ACC112 (cell line): ENCODE measurements at regions not wholly inside any gene's neighbourhood (a gene's known extent, or its start where the extent isn't known, plus 50 kb on each side); places are given as distances from the start of the nearest gene placed in this dataset.

Source experiments
- H2AFZ ChIP-seq: fragments of 200-600 bp; sonication (generic); one replicate; pipeline ENCODE4 v1.6.0; 2017; ENCODE audit warnings: antibody characterized with exemption, low read length; ENCODE audit not compliant: unreplicated experiment
- H3K27ac ChIP-seq: fragments of 200-600 bp; sonication (generic); 2 replicates; pipeline ENCODE4 v1.5.1; 2014; ENCODE audit warnings: low read depth, mild to moderate bottlenecking, antibody characterized with exemption, low read length, moderate library complexity
- H3K27me3 ChIP-seq: fragments of 200-600 bp; sonication (generic); 2 replicates; pipeline ENCODE4 v1.6.1; 2014; ENCODE audit warnings: mild to moderate bottlenecking, antibody characterized with exemption, low read length, moderate library complexity, mixed read lengths; ENCODE audit not compliant: insufficient read depth
- H3K36me3 ChIP-seq: fragments of 200-600 bp; sonication (generic); 2 replicates; pipeline ENCODE4 v1.6.1; 2016; ENCODE audit warnings: mild to moderate bottlenecking, antibody characterized with exemption, low read length, moderate library complexity, mixed read lengths; ENCODE audit not compliant: insufficient read depth
- H3K4me1 ChIP-seq: fragments of 200-600 bp; sonication (generic); one replicate; pipeline ENCODE4 v1.6.1; 2016; ENCODE audit warnings: low read length, mixed read lengths; ENCODE audit not compliant: insufficient read depth, unreplicated experiment, control insufficient read depth
- H3K4me3 ChIP-seq: fragments of 200-600 bp; sonication (generic); 2 replicates; pipeline ENCODE4 v1.5.1; 2014; ENCODE audit warnings: mild to moderate bottlenecking, low read depth, low read length
- H3K79me2 ChIP-seq: fragments of 200-600 bp; sonication (generic); one replicate; pipeline ENCODE4 v1.6.0; 2016; ENCODE audit warnings: low read length; ENCODE audit not compliant: control insufficient read depth, unreplicated experiment, insufficient read depth

DNA sequence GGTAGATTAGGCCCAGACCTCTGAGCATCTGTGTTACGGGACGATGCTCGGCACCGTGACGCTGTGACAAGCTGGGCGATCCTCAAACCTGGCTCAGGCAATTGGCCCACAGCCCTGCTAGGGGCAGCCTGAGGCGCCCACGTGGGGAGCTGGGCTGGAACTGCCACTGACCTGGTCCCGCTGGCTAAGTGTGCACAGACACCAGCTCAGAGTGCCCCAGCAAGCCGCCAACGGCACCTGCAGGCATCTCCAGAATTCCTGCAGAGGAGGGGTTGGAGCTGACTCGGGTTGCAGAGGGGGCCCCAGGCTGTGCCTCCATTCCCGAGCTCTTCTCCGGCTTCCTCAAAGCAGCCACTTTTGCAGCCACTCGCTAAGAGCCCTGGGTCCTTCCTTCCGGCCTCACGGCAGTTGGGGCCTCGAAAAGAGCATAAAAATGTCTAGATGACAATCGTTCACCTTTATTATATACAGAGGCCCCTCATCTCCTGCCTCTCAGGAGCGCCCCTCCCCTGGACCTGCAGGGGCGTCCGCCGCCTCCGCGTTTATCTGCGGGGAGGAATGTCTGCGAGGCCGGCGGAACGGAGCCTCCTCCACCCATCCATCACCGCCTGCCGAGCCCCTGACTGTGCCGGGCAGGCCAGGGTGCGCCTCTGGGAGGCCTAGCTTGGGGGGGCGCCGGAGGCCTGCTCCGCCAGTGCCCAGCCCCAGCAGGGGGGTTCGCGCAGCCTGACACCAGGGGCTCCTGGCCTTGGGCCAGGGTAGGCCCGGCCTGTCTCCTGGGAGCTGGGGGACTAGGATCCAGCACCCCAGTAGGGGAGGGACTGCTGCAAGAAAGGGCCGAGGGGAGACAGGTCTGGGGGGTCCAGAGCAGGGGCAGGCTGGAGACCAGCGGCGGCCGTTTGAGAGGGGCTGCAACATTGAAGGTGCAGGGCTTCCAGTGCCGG lies 144.9 kb downstream of the BARX1 start:
- H3K27me3 ChIP-seq: peaks cover 79% of the 10 kb centered on the region
- no peak overlapping the region for H3K27ac ChIP-seq
- no peak overlapping the region for H2AFZ ChIP-seq
- H3K36me3 ChIP-seq: no peaks in the 10 kb centered on the region
- H3K79me2 ChIP-seq: no peaks in the 10 kb centered on the region
- H3K4me3 ChIP-seq: no peak overlapping the region
- H3K4me1 ChIP-seq: no peaks in the 10 kb centered on the region

GRCh38 chr9:93809204-93809940 lies 145.8 kb downstream of the BARX1 start:
- H3K4me1 ChIP-seq: no peaks in the 10 kb centered on the region
- H2AFZ ChIP-seq: no peak overlapping the region
- no peaks in the 10 kb centered on the region for H3K36me3 ChIP-seq
- no peak overlapping the region for H3K4me3 ChIP-seq
- peaks cover 70% of the 10 kb centered on the region for H3K27me3 ChIP-seq
- no peak overlapping the region for H3K27ac ChIP-seq
- H3K79me2 ChIP-seq: no peaks in the 10 kb centered on the region

DNA sequence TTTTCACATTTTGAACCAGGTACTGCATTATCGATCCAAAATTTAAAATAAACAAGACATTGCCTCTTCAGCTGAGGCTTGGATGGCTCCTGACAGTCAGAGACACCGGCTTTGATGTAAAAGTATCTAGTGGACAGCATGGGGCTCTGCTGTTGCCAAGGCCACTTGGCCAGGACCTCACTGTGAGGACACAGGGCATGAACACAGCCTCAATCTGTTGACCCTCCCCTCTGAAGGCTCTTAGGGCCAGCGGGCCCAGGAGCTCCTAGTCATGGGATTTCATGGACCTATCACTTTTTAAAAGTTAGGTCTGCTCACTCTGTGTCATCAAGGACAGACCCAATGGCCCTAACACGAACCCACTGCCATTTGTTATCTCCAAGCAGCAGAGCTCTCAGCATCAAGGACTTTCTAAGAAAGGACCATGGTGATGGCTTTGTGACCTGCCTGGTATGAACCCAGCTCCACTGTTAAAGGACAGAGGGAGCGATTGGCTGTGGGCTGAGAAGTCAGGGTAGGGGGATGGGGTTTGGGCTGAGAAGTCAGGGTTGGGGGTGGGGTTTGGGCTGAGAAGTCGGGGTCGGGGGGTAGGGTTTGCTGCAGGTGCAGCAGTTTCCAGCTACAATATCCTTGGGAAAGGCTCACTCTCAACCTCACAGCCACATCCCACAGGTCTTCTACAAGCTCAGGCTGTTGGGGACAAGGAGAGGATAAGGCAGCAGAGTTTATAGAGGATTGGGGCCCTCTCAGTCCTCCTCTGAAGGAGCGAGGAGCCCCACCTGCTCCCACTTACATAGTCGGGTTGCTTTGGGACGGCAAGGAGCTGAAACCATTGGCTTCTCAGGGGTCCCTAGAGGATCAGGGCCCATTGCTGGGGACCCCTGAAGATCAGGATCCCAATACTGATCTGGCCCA lies 146.8 kb downstream of the BARX1 start:
- Histone ChIP-seq H3K4me3 (no peak overlapping the region), H3K79me2 (no peaks in the 10 kb centered on the region), H3K27ac (no peak overlapping the region), H3K27me3 (peaks cover 60% of the 10 kb centered on the region), H3K36me3 (no peaks in the 10 kb centered on the region), H2AFZ (no peak overlapping the region), H3K4me1 (no peaks in the 10 kb centered on the region)

- no peak overlapping the region for H3K27ac ChIP-seq
- no peak overlapping the region for H3K4me3 ChIP-seq
- H2AFZ ChIP-seq: no peak overlapping the region
- H3K4me1 ChIP-seq: no peaks in the 10 kb centered on the region
- H3K27me3 ChIP-seq: peaks cover 51% of the 10 kb centered on the region
- no peaks in the 10 kb centered on the region for H3K36me3 ChIP-seq
- H3K79me2 ChIP-seq: no peaks in the 10 kb centered on the region
Measured at GRCh38 chr9:93807166-93808074, 147.7 kb downstream of the BARX1 start.

DNA sequence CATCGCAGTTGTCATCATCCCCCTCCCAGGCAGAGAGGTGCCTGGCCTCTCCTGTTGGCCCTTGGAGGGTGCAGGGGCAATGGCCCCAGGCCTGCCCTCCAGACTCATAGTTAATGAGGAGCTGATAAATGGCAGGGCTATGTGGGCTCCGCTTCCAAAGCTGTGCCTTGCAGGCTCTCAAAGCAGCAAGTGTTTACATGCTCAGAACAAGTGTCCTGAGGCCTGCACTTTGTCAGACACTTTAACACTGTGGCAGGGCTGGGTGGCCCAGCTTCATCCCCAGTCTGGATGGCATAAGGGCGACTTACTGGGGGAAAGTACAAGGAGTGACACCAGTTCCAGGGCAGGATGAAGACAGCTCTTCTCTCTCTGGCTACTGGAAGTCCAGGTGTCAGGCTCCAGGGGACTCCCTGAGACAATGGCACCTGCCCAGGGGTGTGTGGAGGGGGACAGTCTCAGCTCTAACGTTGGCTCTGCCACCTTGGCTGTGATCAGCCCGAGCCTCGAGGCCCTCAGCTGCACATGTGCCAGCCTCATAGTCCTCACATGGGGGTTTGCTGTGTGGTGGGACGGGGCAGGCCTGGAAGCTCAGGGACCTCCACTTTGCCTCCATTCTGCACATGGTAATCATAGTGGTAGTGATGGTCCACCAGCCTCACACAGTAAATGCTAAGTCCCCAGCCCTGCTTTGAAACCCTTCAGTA lies 153.4 kb downstream of the BARX1 start:
- no peaks in the 10 kb centered on the region for H3K79me2 ChIP-seq
- H3K27ac ChIP-seq: no peak overlapping the region
- H3K27me3 ChIP-seq: peaks cover 27% of the 10 kb centered on the region
- no peaks in the 10 kb centered on the region for H3K36me3 ChIP-seq
- H3K4me3 ChIP-seq: no peak overlapping the region
- H3K4me1 ChIP-seq: no peaks in the 10 kb centered on the region
- no peak overlapping the region for H2AFZ ChIP-seq

- H3K27ac ChIP-seq: no peak overlapping the region
- H3K36me3 ChIP-seq: no peaks in the 10 kb centered on the region
- no peaks in the 10 kb centered on the region for H3K4me1 ChIP-seq
- no peak overlapping the region for H2AFZ ChIP-seq
- no peak overlapping the region for H3K4me3 ChIP-seq
- peaks cover 29% of the 10 kb centered on the region for H3K27me3 ChIP-seq
- H3K79me2 ChIP-seq: no peaks in the 10 kb centered on the region
Measured at GRCh38 chr9:93801120-93801519, 154.0 kb downstream of the BARX1 start.

- Histone ChIP-seq H3K27me3 (peaks cover 69% of the 10 kb centered on the region), H3K4me1 (no peaks in the 10 kb centered on the region), H2AFZ (no peak overlapping the region), H3K27ac (no peak overlapping the region), H3K4me3 (no peak overlapping the region), H3K79me2 (no peaks in the 10 kb centered on the region), H3K36me3 (no peaks in the 10 kb centered on the region)
Measured at GRCh38 chr9:93792358-93792757, 162.8 kb downstream of the BARX1 start.

DNA sequence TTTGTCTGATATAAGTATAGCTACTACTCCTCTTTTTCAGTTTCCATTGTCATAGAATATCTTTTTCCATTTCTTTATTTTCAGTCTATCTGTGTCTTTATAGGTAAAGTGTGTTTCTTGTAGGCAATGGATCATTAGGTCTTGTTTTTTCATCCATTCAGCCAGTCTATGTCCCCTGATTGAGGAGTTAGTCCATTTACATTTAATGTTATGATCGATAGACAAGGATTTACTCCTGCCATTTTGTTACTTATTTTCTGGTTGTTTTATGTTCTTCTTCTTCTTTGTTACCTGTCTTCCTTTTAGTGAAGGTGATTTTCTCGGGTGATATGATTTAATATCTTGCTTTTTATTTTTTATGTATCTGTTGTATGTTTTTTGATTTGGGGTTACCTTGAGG lies 169.0 kb downstream of the BARX1 start:
- H3K36me3 ChIP-seq: no peaks in the 10 kb centered on the region
- no peaks in the 10 kb centered on the region for H3K4me1 ChIP-seq
- no peaks in the 10 kb centered on the region for H3K79me2 ChIP-seq
- no peak overlapping the region for H2AFZ ChIP-seq
- peaks cover 42% of the 10 kb centered on the region for H3K27me3 ChIP-seq
- H3K27ac ChIP-seq: no peak overlapping the region
- no peak overlapping the region for H3K4me3 ChIP-seq

DNA sequence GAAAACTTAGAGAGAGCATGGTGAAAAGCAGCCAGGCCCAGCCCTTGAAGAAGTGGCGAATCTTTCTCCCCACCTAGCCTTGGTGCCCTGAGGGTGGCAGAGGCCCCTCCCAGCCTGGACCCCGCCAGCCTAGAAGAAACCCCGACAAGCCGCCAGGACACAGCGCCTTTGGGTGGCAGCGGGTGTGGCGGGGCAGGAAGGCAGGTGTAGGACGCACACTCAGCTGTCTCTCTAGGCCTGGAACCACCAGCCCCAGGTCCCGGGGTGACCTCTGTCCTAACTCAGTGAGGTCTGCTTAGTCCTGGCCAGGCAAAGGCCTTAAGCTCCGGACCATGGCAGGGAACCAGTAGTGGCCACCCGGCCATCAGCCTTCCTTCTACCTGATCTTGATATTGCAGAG lies 178.3 kb downstream of the BARX1 start:
- Histone ChIP-seq H3K4me1 (no peaks in the 10 kb centered on the region), H3K27me3 (peaks cover 49% of the 10 kb centered on the region), H3K4me3 (no peak overlapping the region), H3K27ac (no peak overlapping the region), H2AFZ (no peak overlapping the region), H3K79me2 (no peaks in the 10 kb centered on the region), H3K36me3 (no peaks in the 10 kb centered on the region)
